ENCODE measurements at regions not wholly inside any gene's neighbourhood (a gene's known extent, or its start where the extent isn't known, plus 50 kb on each side); places are given as distances from the start of the nearest gene placed in this dataset.
A peak's percentile ranks its signal among the peaks of the same experiment; 100 is the strongest.
"Not testable (repeated sequence)": the region's sequence is repeated elsewhere in the genome, so short reads cannot be mapped to it uniquely, and the experiment has no call there.

DNA sequence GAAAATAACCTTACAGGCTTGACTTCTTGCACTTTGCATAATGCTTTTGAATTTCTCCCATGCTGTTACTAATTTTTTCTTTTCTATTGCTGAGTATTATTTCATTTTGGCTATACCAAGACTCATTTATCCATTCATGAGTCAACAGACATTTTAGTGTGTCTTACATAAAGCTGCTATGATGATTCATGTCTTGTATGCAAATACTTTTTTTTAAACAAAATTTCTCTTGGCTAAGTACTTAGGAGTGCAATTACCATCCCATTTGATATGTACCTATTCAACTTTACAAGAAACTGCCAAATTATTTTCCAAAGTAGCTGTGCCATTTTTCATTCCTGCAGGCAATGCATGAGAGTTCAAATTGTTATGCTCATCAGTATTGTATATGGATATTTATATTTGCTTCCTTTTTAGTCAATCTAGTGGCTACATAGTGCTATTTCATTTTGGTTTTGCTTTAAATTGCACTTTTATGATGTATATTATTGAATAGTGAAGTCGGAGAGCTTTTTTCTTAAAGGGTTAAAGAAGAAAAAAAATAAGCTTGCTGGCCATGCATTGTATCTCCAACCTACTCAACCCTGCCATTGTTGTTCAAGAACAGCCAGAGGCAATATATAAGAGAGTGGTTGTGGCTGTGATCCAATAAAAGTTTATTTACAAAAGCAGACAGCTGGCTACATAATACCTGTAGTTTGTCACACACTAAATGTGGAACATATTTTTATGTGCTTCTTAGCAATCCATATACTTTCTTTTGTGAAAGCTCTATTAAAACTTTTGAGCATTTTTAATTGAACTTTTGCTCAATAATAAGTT lies 862.8 kb downstream of the KCNT2 start:
- no peak for ATAC-seq
- 71% methylated on average over 1 of the region's 1 CpG for WGBS
- intact Hi-C loops (cut with DNase I), result no loop called here
- no peak for DNase-seq
- Histone ChIP-seq H3K27me3 (ENCODE audit: control insufficient read depth, insufficient read depth) (no peaks in the 10 kb centered on the region), H3K9me3 (ENCODE audit: control insufficient read depth, low read length) (no peaks in the 10 kb centered on the region), H3K4me3 (ENCODE audit: low read length) (no peak overlapping the region), H3K4me1 (ENCODE audit: control insufficient read depth, insufficient read depth, low read length) (no peaks in the 10 kb centered on the region), H3K27ac (ENCODE audit: low read length) (no peak overlapping the region)

DNA sequence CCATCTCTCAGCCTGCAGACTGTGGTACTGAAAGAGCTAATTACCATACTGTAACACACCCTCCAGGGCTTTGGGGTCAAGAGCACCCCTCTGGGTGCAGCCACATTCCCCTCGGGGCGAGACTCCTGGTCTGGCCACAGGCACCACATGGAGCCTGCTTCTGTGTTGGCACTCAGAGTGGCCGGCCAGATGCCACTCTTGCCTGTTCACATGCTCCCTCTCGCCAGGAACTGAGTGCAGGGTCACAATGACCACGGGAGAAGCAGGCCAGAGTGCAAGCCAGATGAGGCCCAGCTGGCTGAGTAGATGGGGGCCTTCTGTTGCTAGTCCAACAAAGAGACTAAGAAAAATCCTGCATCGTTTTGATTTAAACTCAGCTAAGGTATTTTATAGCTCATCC lies 864.0 kb downstream of the KCNT2 start:
- no peak overlapping the region for H3K27ac ChIP-seq (ENCODE audit: low read length)
- H3K4me1 ChIP-seq (ENCODE audit: control insufficient read depth, insufficient read depth, low read length), result no peaks in the 10 kb centered on the region
- peak in 2 of 3 donors; percentile 28 to 38 for DNase-seq
- 81% methylated on average over 6 of the region's 6 CpGs for WGBS
- H3K4me3 ChIP-seq (ENCODE audit: low read length), result no peak overlapping the region
- intact Hi-C loops (cut with DNase I), result no loop called here
- no peak for ATAC-seq
- H3K27me3 ChIP-seq (ENCODE audit: control insufficient read depth, insufficient read depth), result no peaks in the 10 kb centered on the region
- no peaks in the 10 kb centered on the region for H3K9me3 ChIP-seq (ENCODE audit: control insufficient read depth, low read length)

DNA sequence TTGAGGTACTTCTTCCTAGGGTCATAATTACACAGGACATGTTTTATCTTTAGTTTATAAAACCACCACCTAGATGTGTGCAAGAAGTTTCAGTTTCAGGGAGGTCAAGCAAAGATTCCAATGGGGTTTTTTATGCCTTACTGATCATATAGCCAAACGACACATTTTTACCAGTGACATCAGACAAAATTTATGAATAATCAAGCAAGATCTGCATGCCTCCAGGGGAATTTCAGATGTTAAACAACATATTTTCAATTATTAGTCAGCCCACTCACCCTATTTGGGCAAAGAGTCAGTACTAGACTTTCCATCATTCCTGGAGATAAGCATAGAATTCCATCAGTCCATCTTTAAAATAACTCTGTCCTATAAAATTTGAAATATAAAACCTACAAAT lies 867.4 kb downstream of the KCNT2 start:
- 78% methylated on average over 1 of the region's 1 CpG for whole genome bisulfite sequencing
- DNase-seq (no peak), ATAC-seq (no peak)
- H3K27me3 ChIP-seq (ENCODE audit: control insufficient read depth, insufficient read depth), result no peaks in the 10 kb centered on the region
- H3K4me3 ChIP-seq (ENCODE audit: low read length), result no peak overlapping the region
- H3K27ac ChIP-seq (ENCODE audit: low read length), result no peak overlapping the region
- intact Hi-C loops (cut with DNase I), result no loop called here
- no peaks in the 10 kb centered on the region for H3K4me1 ChIP-seq (ENCODE audit: control insufficient read depth, insufficient read depth, low read length)
- no peaks in the 10 kb centered on the region for H3K9me3 ChIP-seq (ENCODE audit: control insufficient read depth, low read length)

DNA sequence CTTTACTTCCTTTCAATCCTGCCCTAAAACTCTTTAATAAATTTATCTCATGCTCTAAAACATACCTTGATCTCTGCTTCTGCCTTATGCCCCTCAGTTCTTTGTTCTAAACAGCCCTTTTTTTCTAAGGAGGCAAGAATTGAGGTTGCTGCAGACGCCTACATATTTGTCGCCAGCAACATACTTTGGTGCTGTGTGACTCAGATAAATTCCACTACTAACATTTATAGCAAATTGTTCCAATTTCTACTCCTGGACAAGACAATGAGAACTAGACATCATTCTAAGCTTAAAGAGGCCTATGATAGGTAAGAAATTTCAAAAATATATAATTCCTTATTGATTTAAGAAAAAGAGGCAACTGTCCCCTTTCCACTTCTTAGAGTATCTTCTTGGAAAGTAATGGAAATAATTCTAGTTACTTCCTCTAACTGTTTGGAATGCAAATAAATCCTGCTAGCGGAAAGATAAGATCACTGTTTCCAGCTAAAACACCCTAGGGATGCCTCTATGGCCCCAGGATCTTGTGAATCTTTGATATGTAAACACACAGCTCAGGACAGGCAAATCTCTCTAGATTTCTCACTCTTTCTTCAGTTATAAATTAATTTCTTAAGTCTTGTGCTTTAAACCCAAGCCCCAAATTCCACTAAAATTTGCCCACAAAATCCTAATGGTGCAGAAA lies 869.1 kb downstream of the KCNT2 start:
- 48% methylated on average over 3 of the region's 3 CpGs for WGBS
- intact Hi-C loops (cut with DNase I), result no loop called here

GRCh38 chr1:195735140-195735539 lies 873.1 kb downstream of the KCNT2 start:
- Histone ChIP-seq H3K4me3 (ENCODE audit: low read length) (no peak overlapping the region), H3K4me1 (ENCODE audit: control insufficient read depth, insufficient read depth, low read length) (no peaks in the 10 kb centered on the region), H3K27me3 (ENCODE audit: control insufficient read depth, insufficient read depth) (no peaks in the 10 kb centered on the region), H3K27ac (ENCODE audit: low read length) (no peak overlapping the region), H3K9me3 (ENCODE audit: control insufficient read depth, low read length) (no peaks in the 10 kb centered on the region)
- intact Hi-C loops (cut with DNase I), result no loop called here
- ATAC-seq (no peak), DNase-seq (no peak)

More for the DNA sequence above, 869.1 kb downstream of the KCNT2 start:
- H3K27ac ChIP-seq (ENCODE audit: low read length), result no peak overlapping the region
- ATAC-seq (no peak), DNase-seq (no peak)
- no peak overlapping the region for H3K4me3 ChIP-seq (ENCODE audit: low read length)
- no peaks in the 10 kb centered on the region for H3K27me3 ChIP-seq (ENCODE audit: control insufficient read depth, insufficient read depth)
- H3K9me3 ChIP-seq (ENCODE audit: control insufficient read depth, low read length), result no peaks in the 10 kb centered on the region
- H3K4me1 ChIP-seq (ENCODE audit: control insufficient read depth, insufficient read depth, low read length), result no peaks in the 10 kb centered on the region

DNA sequence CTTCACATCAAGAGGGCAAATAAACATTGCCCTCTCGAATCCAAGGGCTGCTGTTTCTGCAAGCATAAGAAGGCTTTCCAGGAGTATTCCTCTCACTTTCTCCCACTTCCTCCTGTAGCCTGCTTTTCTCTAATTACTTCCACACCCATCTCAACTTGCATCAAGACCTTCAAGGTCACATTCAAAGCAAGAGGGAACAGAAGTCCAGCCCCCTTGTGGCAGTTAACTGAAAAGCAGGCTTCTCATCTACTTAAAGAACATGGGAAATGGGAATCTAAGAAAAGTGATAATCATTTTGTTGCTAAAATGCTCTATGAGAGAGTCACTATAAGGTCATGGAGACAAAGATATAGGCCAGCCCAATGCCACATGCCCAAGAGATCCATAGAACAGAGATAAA lies 874.4 kb downstream of the KCNT2 start:
- Histone ChIP-seq H3K27ac (ENCODE audit: low read length) (no peak overlapping the region), H3K4me3 (ENCODE audit: low read length) (no peak overlapping the region), H3K9me3 (ENCODE audit: control insufficient read depth, low read length) (no peaks in the 10 kb centered on the region), H3K4me1 (ENCODE audit: control insufficient read depth, insufficient read depth, low read length) (no peaks in the 10 kb centered on the region), H3K27me3 (ENCODE audit: control insufficient read depth, insufficient read depth) (no peaks in the 10 kb centered on the region)
- ATAC-seq, result no peak
- 78% methylated on average over 1 of the region's 1 CpG for WGBS
- DNase-seq, result no peak
- intact Hi-C loops (cut with DNase I), result no loop called here

GRCh38 chr1:195733408-195733807 lies 874.8 kb downstream of the KCNT2 start:
- WGBS, result 67% methylated on average over 4 of the region's 4 CpGs
- Histone ChIP-seq H3K27ac (ENCODE audit: low read length) (no peak overlapping the region), H3K4me1 (ENCODE audit: control insufficient read depth, insufficient read depth, low read length) (no peaks in the 10 kb centered on the region), H3K4me3 (ENCODE audit: low read length) (no peak overlapping the region), H3K27me3 (ENCODE audit: control insufficient read depth, insufficient read depth) (no peaks in the 10 kb centered on the region), H3K9me3 (ENCODE audit: control insufficient read depth, low read length) (no peaks in the 10 kb centered on the region)
- DNase-seq (no peak), ATAC-seq (no peak)
- intact Hi-C loops (cut with DNase I), result no loop called here

DNA sequence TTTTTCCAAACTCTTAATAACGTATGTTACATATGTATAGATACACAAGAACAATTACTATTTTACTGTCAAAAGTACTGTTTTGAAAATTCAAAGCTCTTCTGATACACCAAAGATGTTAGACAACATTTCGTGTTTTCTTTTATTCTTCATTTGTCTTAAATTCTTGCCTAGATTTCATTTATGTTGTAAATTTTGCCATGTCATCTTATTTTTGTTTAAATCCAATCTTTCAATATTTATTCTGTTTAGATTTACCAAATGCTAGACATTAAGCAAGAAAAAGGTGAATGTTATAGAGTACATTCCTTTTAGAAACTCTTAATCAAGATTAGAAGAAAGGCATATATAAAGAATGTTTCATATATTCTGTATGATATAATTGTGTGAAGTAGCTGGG lies 876.9 kb downstream of the KCNT2 start:
- WGBS, result 83% methylated on average over 2 of the region's 2 CpGs
- H3K27ac ChIP-seq (ENCODE audit: low read length), result no peak overlapping the region
- no peaks in the 10 kb centered on the region for H3K9me3 ChIP-seq (ENCODE audit: control insufficient read depth, low read length)
- no peak overlapping the region for H3K4me3 ChIP-seq (ENCODE audit: low read length)
- DNase-seq (no peak), ATAC-seq (no peak)
- H3K4me1 ChIP-seq (ENCODE audit: control insufficient read depth, insufficient read depth, low read length), result no peaks in the 10 kb centered on the region
- intact Hi-C loops (cut with DNase I), result no loop called here
- H3K27me3 ChIP-seq (ENCODE audit: control insufficient read depth, insufficient read depth), result no peaks in the 10 kb centered on the region

GRCh38 chr1:195723796-195724194 lies 884.4 kb downstream of the KCNT2 start:
- Histone ChIP-seq H3K27ac (ENCODE audit: low read length) (no peak overlapping the region), H3K4me3 (ENCODE audit: low read length) (no peak overlapping the region), H3K4me1 (ENCODE audit: control insufficient read depth, insufficient read depth, low read length) (no peaks in the 10 kb centered on the region), H3K27me3 (ENCODE audit: control insufficient read depth, insufficient read depth) (no peaks in the 10 kb centered on the region), H3K9me3 (ENCODE audit: control insufficient read depth, low read length) (no peaks in the 10 kb centered on the region)
- ATAC-seq (no peak), DNase-seq (no peak)
- intact Hi-C loops (cut with DNase I), result no loop called here
- 71% methylated on average over 4 of the region's 4 CpGs for WGBS

- WGBS, result 95% methylated on average over 42 of the region's 42 CpGs
Measured at GRCh38 chr1:195722852-195723795, 885.1 kb downstream of the KCNT2 start.

GRCh38 chr1:195722146-195722545 lies 886.1 kb downstream of the KCNT2 start:
- intact Hi-C loops (cut with DNase I); H3K27ac ChIP-seq (ENCODE audit: low read length); H3K4me3 ChIP-seq (ENCODE audit: low read length); H3K4me1 ChIP-seq (ENCODE audit: control insufficient read depth, insufficient read depth, low read length); H3K27me3 ChIP-seq (ENCODE audit: control insufficient read depth, insufficient read depth); H3K9me3 ChIP-seq (ENCODE audit: control insufficient read depth, low read length); ATAC-seq; DNase-seq: not testable (repeated sequence)
- WGBS, result 84% methylated on average over 6 of the region's 6 CpGs

More at GRCh38 chr1:195722852-195723795, 885.1 kb downstream of the KCNT2 start:
- H3K4me1 ChIP-seq (ENCODE audit: control insufficient read depth, insufficient read depth, low read length); ATAC-seq; H3K9me3 ChIP-seq (ENCODE audit: control insufficient read depth, low read length); H3K27me3 ChIP-seq (ENCODE audit: control insufficient read depth, insufficient read depth); H3K27ac ChIP-seq (ENCODE audit: low read length); H3K4me3 ChIP-seq (ENCODE audit: low read length); intact Hi-C loops (cut with DNase I): not testable (repeated sequence)
- DNase-seq, result peak in 1 of 3 donors; percentile 54
